Ishikawa (cell line): ENCODE measurements at regions not wholly inside any gene's neighbourhood (a gene's known extent, or its start where the extent isn't known, plus 50 kb on each side); places are given as distances from the start of the nearest gene placed in this dataset.

Source experiments
- CEBPB ChIP-seq: IDR thresholded peaks from 2 replicates; pipeline ENCODE4 v1.6.1; 2012
- CREB1 ChIP-seq: IDR thresholded peaks from 2 replicates; pipeline ENCODE4 v1.6.1; 2012; ENCODE audit warnings: low read depth
- EGR1 ChIP-seq: IDR thresholded peaks from 2 replicates; pipeline ENCODE4 v1.6.1; 2012
- EP300 ChIP-seq: IDR thresholded peaks from 2 replicates; pipeline ENCODE4 v1.6.1; 2012; ENCODE audit warnings: borderline replicate concordance
- FOXM1 ChIP-seq: IDR thresholded peaks from 2 replicates; pipeline ENCODE4 v1.6.1; 2012; ENCODE audit warnings: low read depth, borderline replicate concordance
- NFIC ChIP-seq: IDR thresholded peaks from 2 replicates; pipeline ENCODE4 v1.6.1; 2012
- RAD21 ChIP-seq: IDR thresholded peaks from 2 replicates; pipeline ENCODE4 v1.6.1; 2012; ENCODE audit warnings: low read depth
- REST ChIP-seq: IDR thresholded peaks from 2 replicates; pipeline ENCODE4 v1.6.1; 2012; ENCODE audit warnings: low read depth, mild to moderate bottlenecking
- TAF1 ChIP-seq: IDR thresholded peaks from 2 replicates; pipeline ENCODE4 v1.6.1; 2012; ENCODE audit warnings: low read depth, mild to moderate bottlenecking
- TCF12 ChIP-seq: IDR thresholded peaks from 2 replicates; pipeline ENCODE4 v1.6.1; 2012; ENCODE audit warnings: low read depth
- TEAD4 ChIP-seq: IDR thresholded peaks from 2 replicates; pipeline ENCODE4 v1.6.1; 2012
- USF1 ChIP-seq: IDR thresholded peaks from 2 replicates; pipeline ENCODE4 v1.6.1; 2012
- YY1 ChIP-seq: IDR thresholded peaks from 2 replicates; pipeline ENCODE4 v1.6.1; 2012; ENCODE audit warnings: low read depth
- ZBTB7A ChIP-seq: IDR thresholded peaks from 2 replicates; pipeline ENCODE4 v1.6.1; 2012; ENCODE audit warnings: low read depth
- TF ChIP-seq, protein P1 (sequence below): IDR thresholded peaks from 2 replicates; pipeline ENCODE4 v1.6.1; 2012

DNA sequence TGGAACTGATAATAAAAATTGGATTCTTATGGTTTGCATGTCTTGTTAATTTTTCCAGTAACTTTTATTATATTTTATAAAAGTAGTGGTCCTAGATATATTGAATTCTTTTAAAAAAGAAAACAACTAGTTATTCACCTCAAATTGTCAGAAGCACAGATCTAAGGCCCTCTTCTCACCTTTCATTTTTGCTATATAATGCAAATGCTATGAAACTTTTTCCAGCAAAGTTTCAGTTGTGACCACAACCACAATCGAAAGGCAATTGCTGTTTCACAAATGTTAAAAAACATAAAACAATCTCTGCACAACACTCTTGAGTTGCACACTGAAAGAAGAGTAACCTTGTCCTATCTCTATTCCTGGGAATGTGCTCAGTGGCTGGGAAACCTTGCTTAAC lies 479.8 kb upstream of the FLRT2 start:
- TF ChIP-seq USF1 (no peak), RAD21 (no peak), EP300 (no peak), TCF12 (no peak), NFIC (no peak), TEAD4 (no peak), REST (no peak), CEBPB (no peak), ZBTB7A (no peak)

DNA sequence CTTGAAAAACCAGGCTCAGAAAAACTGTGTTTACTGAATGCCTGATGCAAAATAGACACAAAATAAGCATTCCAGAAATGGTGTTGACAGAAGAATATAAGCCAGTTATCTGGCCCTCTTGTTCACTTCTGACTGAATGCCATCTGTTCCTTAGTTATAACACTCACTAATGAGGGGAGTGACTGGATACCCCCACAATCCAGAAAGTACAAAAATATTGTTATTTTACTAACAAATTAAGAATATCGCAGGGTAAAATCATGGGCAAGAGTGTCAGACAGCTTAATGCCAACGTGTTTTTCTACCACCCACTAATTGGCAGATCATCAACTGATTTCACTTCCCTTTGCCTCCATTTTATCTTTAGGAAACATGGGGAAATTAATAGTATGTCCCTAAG lies 477.3 kb upstream of the FLRT2 start:
- TF ChIP-seq ZBTB7A, result no peak
- no peak for TF ChIP-seq TAF1
- no peak for TF ChIP-seq YY1
- TF ChIP-seq CEBPB, result no peak
- no peak for TF ChIP-seq TCF12
- TF ChIP-seq, protein P1, sequence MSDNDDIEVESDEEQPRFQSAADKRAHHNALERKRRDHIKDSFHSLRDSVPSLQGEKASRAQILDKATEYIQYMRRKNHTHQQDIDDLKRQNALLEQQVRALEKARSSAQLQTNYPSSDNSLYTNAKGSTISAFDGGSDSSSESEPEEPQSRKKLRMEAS, result no peak
- no peak for TF ChIP-seq FOXM1
- no peak for TF ChIP-seq RAD21
- no peak for TF ChIP-seq USF1
- TF ChIP-seq CREB1, result no peak
- no peak for TF ChIP-seq EP300
- TF ChIP-seq EGR1, result no peak
- no peak for TF ChIP-seq NFIC

DNA sequence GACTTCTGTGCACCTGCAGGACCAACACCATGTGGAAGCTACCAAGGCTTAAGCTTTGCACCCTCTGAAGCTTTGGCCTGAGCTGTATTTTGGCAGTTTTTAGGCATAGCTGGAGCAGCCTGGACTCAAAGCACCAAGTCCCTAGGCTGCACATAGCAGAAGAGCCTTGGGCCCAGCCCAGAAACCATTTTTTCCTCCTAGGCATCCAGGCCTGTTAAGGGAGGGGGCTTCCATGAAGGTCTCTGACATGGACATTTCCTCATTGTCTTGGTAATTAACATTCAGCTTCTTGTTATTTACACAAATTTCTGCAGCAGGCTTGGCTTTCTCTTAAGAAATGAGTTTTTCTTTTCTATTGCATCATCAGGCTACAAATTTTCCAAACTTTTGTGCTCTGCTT lies 475.8 kb upstream of the FLRT2 start:
- TF ChIP-seq EP300 (no peak), TAF1 (no peak), YY1 (no peak), TEAD4 (no peak), CEBPB (no peak), ZBTB7A (no peak)

- no peak for TF ChIP-seq CEBPB
- TF ChIP-seq RAD21, result no peak
- TF ChIP-seq, protein P1, result no peak
These were observed 473.7 kb upstream of the FLRT2 start for GRCh38 chr14:85056267-85056666.

DNA sequence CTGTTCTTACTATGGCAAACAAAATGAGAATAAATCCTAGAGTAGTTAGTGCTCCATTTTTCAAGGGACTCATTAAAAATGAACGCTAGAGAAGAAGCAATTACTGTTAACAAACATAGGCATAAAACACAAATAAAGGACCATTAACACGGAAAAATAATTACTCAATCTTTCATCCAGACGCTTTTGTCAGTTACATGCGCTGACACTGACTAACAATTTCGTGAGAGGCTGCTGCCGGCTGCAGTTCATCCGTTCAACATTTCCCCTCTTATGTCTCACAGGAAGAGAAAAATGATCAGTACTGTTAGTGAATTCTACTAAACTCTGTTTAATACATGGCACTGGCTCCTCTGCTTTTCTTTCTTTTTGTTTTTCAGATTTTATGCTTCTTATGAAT lies 472.7 kb upstream of the FLRT2 start:
- TF ChIP-seq NFIC, result no peak
- TF ChIP-seq TCF12, result no peak
- no peak for TF ChIP-seq CEBPB
- TF ChIP-seq, protein P1, result no peak
- no peak for TF ChIP-seq REST
- no peak for TF ChIP-seq EP300
- no peak for TF ChIP-seq FOXM1
- TF ChIP-seq RAD21, result no peak
- TF ChIP-seq CREB1, result no peak
- TF ChIP-seq TEAD4, result no peak
- no peak for TF ChIP-seq EGR1
- TF ChIP-seq ZBTB7A, result no peak
- TF ChIP-seq TAF1, result no peak
- no peak for TF ChIP-seq USF1
- no peak for TF ChIP-seq YY1

- TF ChIP-seq ZBTB7A, result no peak
- no peak for TF ChIP-seq YY1
- TF ChIP-seq CREB1, result no peak
- no peak for TF ChIP-seq USF1
- no peak for TF ChIP-seq FOXM1
- TF ChIP-seq CEBPB, result no peak
- no peak for TF ChIP-seq RAD21
- no peak for TF ChIP-seq REST
- TF ChIP-seq TEAD4, result no peak
- TF ChIP-seq EGR1, result no peak
- no peak for TF ChIP-seq TAF1
- no peak for TF ChIP-seq EP300
These were observed 471.8 kb upstream of the FLRT2 start for GRCh38 chr14:85058150-85058549.
